Psoas muscle (tissue), 7 donors: ENCODE measurements at regions not wholly inside any gene's neighbourhood (a gene's known extent, or its start where the extent isn't known, plus 50 kb on each side); places are given as distances from the start of the nearest gene placed in this dataset.

Experiments used
- ATAC-seq, 4 donors: fragments of 200-7000 bp; cut with Tn5 transposase; one replicate each; pipeline ENCODE4 v1.9.1; 2020; ENCODE audit warnings: moderate library complexity in 3 of 4, mild to moderate bottlenecking in 2 of 4
- DNase-seq, 2 donors: peaks; one replicate each; pipeline ENCODE4 v3.0.0-alpha.2; 2020
- H3K27ac ChIP-seq: fragments of 200-600 bp; one replicate; pipeline ENCODE4 v1.8.0; 2022
- H3K27me3 ChIP-seq, 3 donors: fragments of 200-600 bp in 1 of 3; one replicate each; pipeline versions ENCODE4 v1.6.1 to v1.8.0; 2013 to 2022; ENCODE audit warnings: low read length in 2 of 3, mild to moderate bottlenecking in 2 of 3, moderate library complexity in 1 of 3; ENCODE audit not compliant: insufficient read depth in 3 of 3
- H3K36me3 ChIP-seq, 2 donors: fragments of 200-600 bp in 1 of 2; one replicate each; pipeline versions ENCODE4 v1.6.1 to v1.8.0; 2013 to 2022; ENCODE audit warnings: low read depth in 1 of 2, mild to moderate bottlenecking in 1 of 2, moderate library complexity in 1 of 2; ENCODE audit not compliant: insufficient read depth in 1 of 2
- H3K4me1 ChIP-seq: fragments of 200-600 bp; one replicate; pipeline ENCODE4 v1.8.0; 2022
- H3K4me3 ChIP-seq: fragments of 200-600 bp; one replicate; pipeline ENCODE4 v1.8.0; 2022; ENCODE audit warnings: mild to moderate bottlenecking
- H3K9me3 ChIP-seq: fragments of 200-600 bp; one replicate; pipeline ENCODE4 v1.8.0; 2022
- CTCF ChIP-seq: fragments of 200-600 bp; IDR thresholded peaks from one replicate; pipeline ENCODE4 v1.8.0; 2022; ENCODE audit warnings: antibody characterized with exemption
- WGBS, 3 donors: extraction: QIAGEN DNeasy Blood & Tissue Kit; methylation state at CpG; one replicate each; pipeline versions ENCODE4 v1.1.6 to v1.1.7; 2013; 5-methylcytosine and 5-hydroxymethylcytosine counted together
- intact Hi-C, 2 donors: fragments of 100-400 bp; cut with DNase I; formaldehyde crosslinking; loops; one replicate each; pipeline versions ENCODE4 v1.11.0 to v1.14.2; 2022
- donor health status: healthy with polysubstance abuse.
- donor health status: DM: no; HTN: no; CAD: no; lungs with moderate emphysema.
- donor health status: Bipolar disorder and iron deficiency.
- donor health status: healthy.
- donor health status: DM: yes; HTN: yes; CAD: no.
- donor health status: DM: no; HTN: no; CAD: no.
- donor health status: DM: yes; HTN: yes; CAD: no.

GRCh38 chr2:6043238-6043637 is 351.1 kb downstream of the SOX11 start:
- intact Hi-C loops, result no loop called here
- H3K27me3 ChIP-seq, result no peaks in the 10 kb centered on the region
- H3K4me3 ChIP-seq, result no peak overlapping the region
- DNase-seq, result no peak
- H3K27ac ChIP-seq, result no peak overlapping the region
- H3K4me1 ChIP-seq, result no peaks in the 10 kb centered on the region
- WGBS, 3 donors, result 85 to 89% (median 87%) methylated on average over 9 of the region's 9 CpGs
- H3K9me3 ChIP-seq, result no peaks in the 10 kb centered on the region
- no peaks in the 10 kb centered on the region for H3K36me3 ChIP-seq
- ATAC-seq, result no peak
- TF ChIP-seq CTCF, result no peak

- H3K27ac ChIP-seq, result no peak overlapping the region
- H3K4me3 ChIP-seq, result no peak overlapping the region
- ATAC-seq (no peak), DNase-seq (no peak)
- H3K36me3 ChIP-seq, result no peaks in the 10 kb centered on the region
- H3K27me3 ChIP-seq, result no peaks in the 10 kb centered on the region
- 60 to 61% (median 60%) methylated on average over 8 of the region's 8 CpGs for WGBS, 3 donors
- intact Hi-C loops, result no loop called here
- no peaks in the 10 kb centered on the region for H3K9me3 ChIP-seq
- no peak for TF ChIP-seq CTCF
- no peaks in the 10 kb centered on the region for H3K4me1 ChIP-seq
Measured at GRCh38 chr2:6052649-6053048, 360.5 kb downstream of the SOX11 start.

- intact Hi-C loops, result no loop called here
- Histone ChIP-seq H3K4me3 (no peak overlapping the region), H3K4me1 (no peaks in the 10 kb centered on the region), H3K27ac (no peak overlapping the region), H3K27me3 (no peaks in the 10 kb centered on the region), H3K36me3 (no peaks in the 10 kb centered on the region), H3K9me3 (no peaks in the 10 kb centered on the region)
- TF ChIP-seq CTCF, result no peak
- WGBS, 3 donors, result 33 to 41% (median 36%) methylated on average over 5 of the region's 5 CpGs
- DNase-seq (no peak), ATAC-seq (no peak)
Measured at GRCh38 chr2:6053743-6054142, 361.6 kb downstream of the SOX11 start.

- intact Hi-C loops, result no loop called here
- H3K27me3 ChIP-seq, result no peaks in the 10 kb centered on the region
- H3K4me3 ChIP-seq, result no peak overlapping the region
- no peak for TF ChIP-seq CTCF
- ATAC-seq, result no peak
- WGBS, 3 donors, result 26 to 33% (median 28%) methylated on average over 7 of the region's 7 CpGs
- DNase-seq, result no peak
- H3K36me3 ChIP-seq, result no peaks in the 10 kb centered on the region
- no peaks in the 10 kb centered on the region for H3K4me1 ChIP-seq
- H3K9me3 ChIP-seq, result no peaks in the 10 kb centered on the region
- H3K27ac ChIP-seq, result no peak overlapping the region
Measured at GRCh38 chr2:6054161-6054671, 362.0 kb downstream of the SOX11 start.

- Histone ChIP-seq H3K9me3 (no peaks in the 10 kb centered on the region), H3K36me3 (no peaks in the 10 kb centered on the region), H3K4me3 (no peak overlapping the region), H3K27ac (no peak overlapping the region), H3K27me3 (no peaks in the 10 kb centered on the region), H3K4me1 (no peaks in the 10 kb centered on the region)
- DNase-seq, result no peak
- intact Hi-C loops, result no loop called here
- no peak for TF ChIP-seq CTCF
- no peak for ATAC-seq
- 69 to 78% (median 75%) methylated on average over 5 of the region's 5 CpGs for WGBS, 3 donors
Measured at GRCh38 chr2:6060992-6061663, 368.9 kb downstream of the SOX11 start.
